ENCODE measurements at regions not wholly inside any gene's neighbourhood (a gene's known extent, or its start where the extent isn't known, plus 50 kb on each side); places are given as distances from the start of the nearest gene placed in this dataset.

DNA sequence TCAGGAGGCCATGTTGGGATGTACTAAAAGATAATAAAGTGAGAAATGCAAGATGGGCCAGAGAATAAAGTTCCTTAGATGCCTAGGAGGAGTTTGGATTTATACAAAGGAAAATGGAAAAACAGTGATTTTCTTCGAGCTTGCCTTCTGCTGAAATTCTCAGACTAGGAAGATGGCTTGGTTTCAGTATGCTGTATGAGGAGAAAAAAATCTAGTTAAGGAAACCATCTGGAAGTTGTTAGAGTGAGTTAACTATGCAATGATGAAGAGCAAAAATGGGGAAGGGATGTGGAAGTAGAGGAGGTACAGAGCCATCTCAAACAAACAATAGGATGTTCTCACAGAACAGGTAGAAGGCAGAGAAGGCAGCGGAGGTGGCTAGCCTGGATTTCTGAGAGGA, 162.9 kb upstream of the FTMT start:
- no peak for DNase-seq (ENCODE audit: low spot score)
- H3K27ac ChIP-seq: no peak overlapping the region
- Mint-ChIP-seq H3K27me3 (ENCODE audit: insufficient read depth, low read depth) (no peaks in the 10 kb centered on the region), H3K4me1 (no peaks in the 10 kb centered on the region), H3K27ac (no peak overlapping the region), H3K36me3 (no peaks in the 10 kb centered on the region), H3K9me3 (no peaks in the 10 kb centered on the region), H3K4me3 (no peak overlapping the region)
- no peak overlapping the region for H3K4me3 ChIP-seq
- H3K79me2 ChIP-seq (ENCODE audit: low read depth): no peaks in the 10 kb centered on the region
- no peaks in the 10 kb centered on the region for H3K9me3 ChIP-seq (ENCODE audit: low read depth)
- H3K4me2 ChIP-seq: no peak overlapping the region
- H3K9ac ChIP-seq: no peak overlapping the region
- no peaks in the 10 kb centered on the region for H4K20me1 ChIP-seq (ENCODE audit: low read depth)
- no peak overlapping the region for H2AFZ ChIP-seq (replicated peaks)
- H3K36me3 ChIP-seq: no peaks in the 10 kb centered on the region
- H3K4me1 ChIP-seq: no peaks in the 10 kb centered on the region
- H3F3A ChIP-seq (ENCODE audit: low read depth): no peaks in the 10 kb centered on the region
- no peaks in the 10 kb centered on the region for H3K27me3 ChIP-seq
- no peak for TF ChIP-seq EZH2 (IDR thresholded peaks at IDR 0.05)
- no peak for TF ChIP-seq EZH2phosphoT487 (IDR thresholded peaks at IDR 0.05)
- TF ChIP-seq, protein P1, sequence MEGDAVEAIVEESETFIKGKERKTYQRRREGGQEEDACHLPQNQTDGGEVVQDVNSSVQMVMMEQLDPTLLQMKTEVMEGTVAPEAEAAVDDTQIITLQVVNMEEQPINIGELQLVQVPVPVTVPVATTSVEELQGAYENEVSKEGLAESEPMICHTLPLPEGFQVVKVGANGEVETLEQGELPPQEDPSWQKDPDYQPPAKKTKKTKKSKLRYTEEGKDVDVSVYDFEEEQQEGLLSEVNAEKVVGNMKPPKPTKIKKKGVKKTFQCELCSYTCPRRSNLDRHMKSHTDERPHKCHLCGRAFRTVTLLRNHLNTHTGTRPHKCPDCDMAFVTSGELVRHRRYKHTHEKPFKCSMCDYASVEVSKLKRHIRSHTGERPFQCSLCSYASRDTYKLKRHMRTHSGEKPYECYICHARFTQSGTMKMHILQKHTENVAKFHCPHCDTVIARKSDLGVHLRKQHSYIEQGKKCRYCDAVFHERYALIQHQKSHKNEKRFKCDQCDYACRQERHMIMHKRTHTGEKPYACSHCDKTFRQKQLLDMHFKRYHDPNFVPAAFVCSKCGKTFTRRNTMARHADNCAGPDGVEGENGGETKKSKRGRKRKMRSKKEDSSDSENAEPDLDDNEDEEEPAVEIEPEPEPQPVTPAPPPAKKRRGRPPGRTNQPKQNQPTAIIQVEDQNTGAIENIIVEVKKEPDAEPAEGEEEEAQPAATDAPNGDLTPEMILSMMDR (IDR thresholded peaks at IDR 0.05): no peak

DNA sequence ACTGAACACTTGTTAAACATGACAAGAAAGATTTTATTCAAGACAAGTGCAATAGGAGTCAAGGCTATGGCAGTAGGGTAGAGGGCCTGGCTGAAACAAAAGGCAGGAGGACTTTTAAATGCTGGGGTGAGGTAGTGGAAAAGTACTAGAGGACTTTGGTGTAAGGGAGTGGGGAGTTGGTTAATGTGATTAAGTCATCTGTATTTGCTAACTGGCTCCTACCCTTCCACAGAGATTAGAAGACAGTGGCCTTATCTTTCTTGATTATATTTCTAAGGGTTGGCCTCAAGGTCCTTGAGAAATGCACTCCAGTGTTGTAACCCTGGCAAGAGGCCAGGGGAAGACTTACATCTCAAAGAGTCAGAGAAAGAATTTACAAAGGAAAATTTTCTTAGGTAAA, 160.2 kb upstream of the FTMT start:
- Mint-ChIP-seq H3K4me1 (no peaks in the 10 kb centered on the region), H3K27me3 (ENCODE audit: insufficient read depth, low read depth) (no peaks in the 10 kb centered on the region), H3K36me3 (no peaks in the 10 kb centered on the region), H3K27ac (no peak overlapping the region), H3K4me3 (no peak overlapping the region), H3K9me3 (no peaks in the 10 kb centered on the region)
- Histone ChIP-seq H3K27me3 (no peaks in the 10 kb centered on the region), H3K27ac (no peak overlapping the region), H3K36me3 (no peaks in the 10 kb centered on the region), H2AFZ (replicated peaks) (no peak overlapping the region), H3K9me3 (ENCODE audit: low read depth) (no peaks in the 10 kb centered on the region), H3F3A (ENCODE audit: low read depth) (no peaks in the 10 kb centered on the region), H3K79me2 (ENCODE audit: low read depth) (no peaks in the 10 kb centered on the region), H3K9ac (no peak overlapping the region), H3K4me2 (no peak overlapping the region), H4K20me1 (ENCODE audit: low read depth) (no peaks in the 10 kb centered on the region), H3K4me3 (no peak overlapping the region), H3K4me1 (no peaks in the 10 kb centered on the region)
- DNase-seq (ENCODE audit: low spot score): no peak
- TF ChIP-seq, protein P1 (IDR thresholded peaks at IDR 0.05): no peak
- TF ChIP-seq EZH2 (IDR thresholded peaks at IDR 0.05): no peak

DNA sequence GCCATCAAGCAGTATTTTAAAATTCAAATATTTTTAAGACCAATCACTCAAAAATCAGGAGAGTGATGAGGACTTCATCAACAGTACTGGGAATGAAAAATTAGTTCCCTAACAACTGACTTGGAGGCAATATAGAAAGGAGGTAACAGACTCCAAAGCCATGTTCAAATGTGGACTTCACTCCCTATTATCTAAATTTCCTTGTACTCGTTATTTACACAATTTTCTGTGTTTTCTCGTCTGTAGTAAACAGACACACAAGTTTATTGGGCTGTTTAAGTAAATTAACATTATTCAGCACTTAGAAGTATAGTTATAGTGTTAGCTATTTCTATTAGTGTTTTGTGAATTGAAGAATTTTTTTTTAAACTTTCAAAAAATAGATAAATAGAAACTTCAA, 159.5 kb upstream of the FTMT start:
- TF ChIP-seq EZH2phosphoT487 (IDR thresholded peaks at IDR 0.05): no peak
- TF ChIP-seq, protein P1 (IDR thresholded peaks at IDR 0.05): no peak
- no peak for TF ChIP-seq EZH2 (IDR thresholded peaks at IDR 0.05)
- Mint-ChIP-seq H3K4me3 (no peak overlapping the region), H3K27ac (no peak overlapping the region), H3K27me3 (ENCODE audit: insufficient read depth, low read depth) (no peaks in the 10 kb centered on the region), H3K9me3 (no peaks in the 10 kb centered on the region), H3K36me3 (no peaks in the 10 kb centered on the region), H3K4me1 (no peaks in the 10 kb centered on the region)
- Histone ChIP-seq H4K20me1 (ENCODE audit: low read depth) (no peaks in the 10 kb centered on the region), H3K9me3 (ENCODE audit: low read depth) (no peaks in the 10 kb centered on the region), H2AFZ (replicated peaks) (no peak overlapping the region), H3K36me3 (no peaks in the 10 kb centered on the region), H3K4me3 (no peak overlapping the region), H3K27ac (no peak overlapping the region), H3K4me2 (no peak overlapping the region), H3K4me1 (no peaks in the 10 kb centered on the region), H3K9ac (no peak overlapping the region), H3F3A (ENCODE audit: low read depth) (no peaks in the 10 kb centered on the region), H3K27me3 (no peaks in the 10 kb centered on the region), H3K79me2 (ENCODE audit: low read depth) (no peaks in the 10 kb centered on the region)
- DNase-seq (ENCODE audit: low spot score): no peak

DNA sequence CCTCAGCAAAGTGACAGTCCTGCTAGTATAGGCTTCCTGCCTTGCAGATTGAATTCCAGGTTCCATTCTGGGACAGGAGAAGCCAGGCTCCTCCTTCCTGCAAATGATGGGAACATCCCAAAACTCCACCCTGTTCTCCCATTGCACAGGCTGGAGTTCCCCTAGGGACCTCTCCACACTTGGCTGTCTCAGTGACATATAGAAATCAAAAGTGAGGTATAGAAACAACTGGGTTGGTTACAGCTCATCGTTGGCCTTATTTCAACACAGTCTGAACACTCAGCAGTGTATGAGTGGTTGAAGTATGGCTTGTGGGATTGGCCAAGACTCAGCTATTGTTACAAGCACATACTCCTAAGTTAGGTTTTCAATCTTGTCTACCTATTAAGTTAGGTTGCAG, 157.8 kb upstream of the FTMT start:
- Mint-ChIP-seq H3K4me1 (no peaks in the 10 kb centered on the region), H3K36me3 (no peaks in the 10 kb centered on the region), H3K4me3 (no peak overlapping the region), H3K27me3 (ENCODE audit: insufficient read depth, low read depth) (no peaks in the 10 kb centered on the region), H3K27ac (no peak overlapping the region), H3K9me3 (no peaks in the 10 kb centered on the region)
- Histone ChIP-seq H3K27ac (no peak overlapping the region), H3K36me3 (no peaks in the 10 kb centered on the region), H3K4me2 (no peak overlapping the region), H2AFZ (replicated peaks) (peak overlapping the region; percentile 70), H3K9ac (no peak overlapping the region), H3K4me1 (no peaks in the 10 kb centered on the region), H3K79me2 (ENCODE audit: low read depth) (no peaks in the 10 kb centered on the region), H3K27me3 (no peaks in the 10 kb centered on the region), H3K4me3 (no peak overlapping the region), H3K9me3 (ENCODE audit: low read depth) (no peaks in the 10 kb centered on the region), H3F3A (ENCODE audit: low read depth) (no peaks in the 10 kb centered on the region), H4K20me1 (ENCODE audit: low read depth) (no peaks in the 10 kb centered on the region)
- TF ChIP-seq EZH2 (IDR thresholded peaks at IDR 0.05): no peak
- TF ChIP-seq, protein P1 (IDR thresholded peaks at IDR 0.05): no peak
- no peak for TF ChIP-seq EZH2phosphoT487 (IDR thresholded peaks at IDR 0.05)
- no peak for DNase-seq (ENCODE audit: low spot score)

Data from neural progenitor cell (in vitro differentiated cells).